Osteoblast (primary cell): ENCODE measurements at regions not wholly inside any gene's neighbourhood (a gene's known extent, or its start where the extent isn't known, plus 50 kb on each side); places are given as distances from the start of the nearest gene placed in this dataset.

Experiments
- DNase-seq: peaks from one replicate; pipeline ENCODE4 v3.0.0; 2011; ENCODE audit warnings: low spot score, mixed read lengths; ENCODE audit not compliant: insufficient read length; ENCODE audit errors: missing footprints
- H2AFZ ChIP-seq: 2 replicates; pipeline ENCODE4 v1.6.0; 2011; ENCODE audit warnings: mild to moderate bottlenecking, low read length
- H3K27ac ChIP-seq: 2 replicates; pipeline ENCODE4 v1.5.1; 2011; ENCODE audit warnings: mild to moderate bottlenecking, low read depth, low read length, moderate library complexity
- H3K27me3 ChIP-seq: 2 replicates; pipeline ENCODE4 v1.6.0; 2012; ENCODE audit warnings: mild to moderate bottlenecking, control low read depth, inconsistent platforms, low read length, moderate library complexity; ENCODE audit not compliant: insufficient read depth
- H3K36me3 ChIP-seq: 2 replicates; pipeline ENCODE4 v1.5.1; 2011; ENCODE audit warnings: mild to moderate bottlenecking, low read length, control low read depth, moderate library complexity; ENCODE audit not compliant: insufficient read depth
- H3K4me1 ChIP-seq: 2 replicates; pipeline ENCODE4 v1.5.1; 2011; ENCODE audit warnings: mild to moderate bottlenecking, low read length, control low read depth, moderate library complexity; ENCODE audit not compliant: insufficient read depth
- H3K4me2 ChIP-seq: 2 replicates; pipeline ENCODE4 v1.6.0; 2011; ENCODE audit warnings: mild to moderate bottlenecking, low read length; ENCODE audit not compliant: insufficient read depth
- H3K4me3 ChIP-seq: fragments of 200-600 bp; sonication (generic); 3 replicates; pipeline ENCODE4 v1.5.1; 2012; ENCODE audit warnings: mild to moderate bottlenecking, low read length, inconsistent platforms; ENCODE audit not compliant: insufficient read depth
- H3K79me2 ChIP-seq: 2 replicates; pipeline ENCODE4 v1.6.0; 2012; ENCODE audit warnings: mild to moderate bottlenecking, low read length, control low read depth, inconsistent platforms; ENCODE audit not compliant: insufficient read depth
- H3K9me3 ChIP-seq: 2 replicates; pipeline ENCODE4 v1.5.1; 2011; ENCODE audit warnings: low read depth, low read length, control low read depth
- H4K20me1 ChIP-seq: 2 replicates; pipeline ENCODE4 v1.6.0; 2012; ENCODE audit warnings: mild to moderate bottlenecking, low read length, control low read depth; ENCODE audit not compliant: insufficient read depth
- CTCF ChIP-seq: IDR thresholded peaks from 2 replicates; pipeline ENCODE4 v1.5.1; 2011; ENCODE audit warnings: mild to moderate bottlenecking, low read depth, low read length, moderate library complexity; ENCODE audit errors: extremely low read depth

- no peak for TF ChIP-seq CTCF
- peak overlapping the region; percentile 42 for H2AFZ ChIP-seq
- no peak overlapping the region for H3K4me3 ChIP-seq
- no peaks in the 10 kb centered on the region for H4K20me1 ChIP-seq
- H3K27ac ChIP-seq: peak overlapping the region; percentile 53
- H3K4me1 ChIP-seq: peaks cover 37% of the 10 kb centered on the region
- H3K9me3 ChIP-seq: no peaks in the 10 kb centered on the region
- H3K79me2 ChIP-seq: no peaks in the 10 kb centered on the region
- no peaks in the 10 kb centered on the region for H3K36me3 ChIP-seq
- H3K27me3 ChIP-seq: no peaks in the 10 kb centered on the region
- no peak overlapping the region for H3K4me2 ChIP-seq
- no peak for DNase-seq
Observed at GRCh38 chr2:196404276-196404675, 232.9 kb upstream of the STK17B start.

- Histone ChIP-seq H2AFZ (no peak overlapping the region), H3K79me2 (no peaks in the 10 kb centered on the region), H3K4me2 (no peak overlapping the region), H3K4me1 (peaks cover 22% of the 10 kb centered on the region), H3K36me3 (no peaks in the 10 kb centered on the region), H4K20me1 (no peaks in the 10 kb centered on the region), H3K9me3 (no peaks in the 10 kb centered on the region), H3K27me3 (no peaks in the 10 kb centered on the region), H3K27ac (no peak overlapping the region), H3K4me3 (no peak overlapping the region)
- no peak for TF ChIP-seq CTCF
- no peak for DNase-seq
Observed at GRCh38 chr2:196407675-196408264, 231.7 kb upstream of the CCDC150 start.

- Histone ChIP-seq H3K4me1 (peaks cover 6% of the 10 kb centered on the region), H3K79me2 (no peaks in the 10 kb centered on the region), H3K27ac (no peak overlapping the region), H2AFZ (no peak overlapping the region), H3K4me3 (no peak overlapping the region), H3K4me2 (no peak overlapping the region), H3K9me3 (no peaks in the 10 kb centered on the region), H3K27me3 (no peaks in the 10 kb centered on the region), H4K20me1 (no peaks in the 10 kb centered on the region), H3K36me3 (no peaks in the 10 kb centered on the region)
- TF ChIP-seq CTCF: no peak
- DNase-seq: no peak
Observed at GRCh38 chr2:196409376-196409775, 230.1 kb upstream of the CCDC150 start.

DNA sequence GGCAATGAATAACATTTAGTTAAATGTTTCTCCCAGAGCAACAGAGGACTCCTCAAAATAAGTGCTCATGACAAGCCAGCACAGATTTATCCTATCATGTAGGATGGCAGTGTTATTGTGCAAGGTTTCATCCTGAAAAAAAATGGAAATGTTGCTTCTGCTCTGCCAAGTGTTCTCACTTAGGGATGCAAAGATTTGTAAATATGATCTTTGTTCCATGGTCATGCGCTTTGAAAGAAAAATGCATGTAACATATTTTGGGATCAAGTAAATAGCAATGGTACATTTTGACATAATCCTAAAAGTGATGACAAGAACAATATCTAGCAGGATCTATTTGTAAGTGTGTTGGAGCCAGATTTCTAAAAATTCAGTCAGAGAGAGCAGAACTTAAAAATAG, 229.5 kb upstream of the CCDC150 start:
- no peaks in the 10 kb centered on the region for H3K36me3 ChIP-seq
- no peak for TF ChIP-seq CTCF
- H3K27ac ChIP-seq: no peak overlapping the region
- no peak overlapping the region for H3K4me2 ChIP-seq
- H3K4me1 ChIP-seq: peaks cover 4% of the 10 kb centered on the region
- no peaks in the 10 kb centered on the region for H4K20me1 ChIP-seq
- no peaks in the 10 kb centered on the region for H3K27me3 ChIP-seq
- H2AFZ ChIP-seq: no peak overlapping the region
- no peak for DNase-seq
- no peaks in the 10 kb centered on the region for H3K9me3 ChIP-seq
- H3K4me3 ChIP-seq: no peak overlapping the region
- H3K79me2 ChIP-seq: no peaks in the 10 kb centered on the region
